Globus pallidus (tissue), 1 donor: ENCODE measurements at regions not wholly inside any gene's neighbourhood (a gene's known extent, or its start where the extent isn't known, plus 50 kb on each side); places are given as distances from the start of the nearest gene placed in this dataset.

Source experiments
- DNase-seq: peaks from one replicate; pipeline ENCODE4 v3.0.0-alpha.2; 2015; ENCODE audit warnings: low spot score

DNA sequence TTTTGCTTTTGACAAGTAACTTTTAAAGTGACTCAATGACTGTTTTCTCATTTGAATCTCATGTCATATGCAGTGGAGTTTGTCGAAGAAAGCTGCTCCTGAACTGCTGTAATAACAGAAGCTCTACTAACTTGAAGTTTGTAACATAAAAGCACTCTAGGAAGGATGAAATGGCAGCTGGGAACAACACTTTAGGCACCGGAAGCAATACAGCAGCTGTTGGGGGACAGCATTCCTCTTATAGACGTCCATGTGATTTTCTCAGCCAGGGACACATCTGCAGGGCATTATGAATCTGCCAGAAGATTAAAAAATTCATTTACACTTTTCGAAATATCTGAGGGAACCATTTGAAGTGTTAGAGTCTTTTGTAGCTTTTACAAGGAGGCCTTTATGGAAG lies 1035.8 kb downstream of the ADGRL3 start:
- no peak for DNase-seq

DNA sequence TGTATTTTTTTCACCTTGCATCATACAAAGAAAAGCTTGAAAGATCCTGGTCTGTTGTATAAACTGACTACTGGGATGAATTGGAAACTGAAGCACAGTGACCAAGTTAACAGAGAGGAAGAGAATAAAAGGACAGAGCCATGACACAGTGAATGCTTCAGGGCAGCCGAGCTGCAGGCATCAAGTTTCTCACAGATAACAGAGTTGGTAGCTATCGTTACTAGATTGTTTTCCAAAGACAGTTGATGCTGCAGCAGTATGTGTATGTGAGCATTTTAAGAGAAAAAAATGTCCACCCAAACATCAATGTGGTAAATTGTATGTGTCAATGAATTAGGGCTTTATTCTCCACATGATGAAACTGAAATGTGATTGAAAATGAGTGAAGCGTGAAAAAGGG lies 1032.7 kb downstream of the ADGRL3 start:
- DNase-seq = no peak

DNA sequence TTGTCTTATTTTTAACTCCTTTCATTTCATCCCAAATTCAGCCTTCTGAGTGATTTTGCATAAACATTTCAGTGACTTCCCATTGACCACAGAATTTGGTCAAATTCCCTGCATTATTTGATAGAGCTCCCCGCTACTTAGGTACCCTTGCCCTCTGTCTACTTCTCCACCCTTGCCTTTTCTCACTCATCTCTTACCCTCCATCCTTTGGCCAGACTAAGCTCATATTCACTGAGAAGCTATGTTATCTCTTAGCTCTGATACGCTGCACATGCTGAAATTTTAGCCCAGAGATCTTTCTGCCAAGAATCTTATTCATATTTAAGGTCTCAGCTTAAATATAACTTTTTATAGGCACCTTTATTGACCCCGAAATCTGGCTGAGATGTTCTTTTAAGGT lies 1031.9 kb downstream of the ADGRL3 start:
- no peak for DNase-seq

DNA sequence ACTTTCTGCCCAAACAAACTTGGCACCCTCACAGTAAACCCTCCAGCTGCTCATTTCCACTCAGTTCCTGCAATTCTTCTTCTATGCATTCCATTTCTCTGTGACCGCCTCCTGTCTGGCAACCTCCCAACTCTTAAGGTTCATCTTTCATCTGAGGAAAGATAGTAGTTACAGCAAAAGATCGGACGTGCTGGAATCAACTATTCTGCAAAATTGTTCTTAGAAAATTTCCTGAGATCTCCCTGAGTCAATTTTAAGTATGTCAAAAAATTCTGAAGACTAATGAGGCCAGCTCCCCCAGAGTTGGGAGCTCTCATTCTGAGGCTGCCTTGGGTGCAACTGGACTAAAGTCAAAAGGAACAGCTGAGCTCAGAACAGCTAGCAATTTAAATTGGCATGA lies 1026.0 kb downstream of the ADGRL3 start:
- DNase-seq = no peak

DNA sequence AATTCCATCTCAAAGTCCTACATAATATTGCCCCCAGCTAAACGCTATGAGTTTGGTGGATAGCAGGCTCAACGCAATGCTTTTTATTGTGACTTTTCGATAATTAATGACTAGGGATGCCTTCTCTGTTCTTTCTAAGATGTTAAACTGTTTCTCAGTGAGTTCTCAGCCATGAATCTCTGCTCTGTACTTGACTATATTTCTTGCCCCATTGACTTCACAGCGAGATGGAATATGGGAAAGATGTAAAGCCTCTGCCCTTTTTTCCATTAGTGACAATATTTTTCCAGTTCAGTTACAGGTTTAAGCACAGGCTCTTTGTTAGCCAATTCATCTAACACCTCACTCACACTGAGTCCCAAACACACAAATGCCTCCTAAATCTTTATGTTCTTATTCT lies 1022.0 kb downstream of the ADGRL3 start:
- DNase-seq = no peak

DNA sequence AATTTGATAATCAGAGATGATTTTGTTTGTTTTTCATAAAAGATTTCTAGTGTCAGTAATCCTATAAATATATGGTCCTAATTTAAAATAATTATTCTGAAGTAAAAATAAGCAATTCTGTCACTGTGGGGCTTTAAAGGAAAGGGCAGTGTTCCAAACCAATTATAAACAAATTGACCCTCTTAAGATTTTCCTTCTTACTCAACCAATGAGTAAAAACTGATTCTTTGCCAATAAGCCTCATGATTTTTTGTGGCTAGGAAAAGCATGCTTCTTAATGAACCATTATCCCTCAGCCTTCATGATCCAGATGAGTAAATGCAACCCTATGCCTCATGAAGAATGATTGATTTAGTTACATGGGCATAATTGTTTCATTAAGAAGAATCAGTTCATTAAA lies 1010.4 kb downstream of the ADGRL3 start:
- DNase-seq = no peak

DNA sequence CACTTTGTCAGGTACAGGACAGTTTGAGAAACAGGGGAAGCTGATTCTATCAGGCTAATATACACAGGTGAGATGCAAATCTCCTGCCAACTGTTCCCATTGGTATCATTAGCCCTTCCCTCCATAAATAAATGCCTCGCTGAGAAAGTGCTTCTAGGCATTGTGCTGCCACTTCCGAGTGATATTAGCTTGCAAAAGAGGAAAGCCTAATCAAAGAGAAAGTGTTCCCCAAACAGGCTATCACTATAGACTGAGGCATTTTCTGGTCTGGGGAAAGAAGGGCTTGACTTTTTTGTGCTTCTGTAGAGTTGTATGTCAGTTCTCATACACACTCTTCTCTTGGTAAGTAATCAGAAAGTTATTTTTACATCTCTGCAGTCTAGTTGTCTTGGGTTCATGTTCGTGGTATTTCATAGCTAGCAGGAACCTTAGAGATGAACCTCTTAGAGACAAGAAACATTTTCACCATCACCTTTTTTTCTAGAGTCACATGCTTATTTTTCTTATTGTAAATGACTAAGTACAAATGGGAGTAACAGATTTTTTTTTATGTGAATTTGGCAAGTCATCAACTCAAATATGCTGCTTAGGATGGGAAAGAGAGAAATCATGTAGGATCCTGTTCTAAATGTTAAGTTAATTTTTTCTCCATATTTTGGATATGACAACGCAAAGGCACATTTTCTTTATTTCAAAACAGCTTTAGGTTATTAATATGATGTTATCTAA lies 1009.8 kb downstream of the ADGRL3 start:
- DNase-seq = no peak

DNA sequence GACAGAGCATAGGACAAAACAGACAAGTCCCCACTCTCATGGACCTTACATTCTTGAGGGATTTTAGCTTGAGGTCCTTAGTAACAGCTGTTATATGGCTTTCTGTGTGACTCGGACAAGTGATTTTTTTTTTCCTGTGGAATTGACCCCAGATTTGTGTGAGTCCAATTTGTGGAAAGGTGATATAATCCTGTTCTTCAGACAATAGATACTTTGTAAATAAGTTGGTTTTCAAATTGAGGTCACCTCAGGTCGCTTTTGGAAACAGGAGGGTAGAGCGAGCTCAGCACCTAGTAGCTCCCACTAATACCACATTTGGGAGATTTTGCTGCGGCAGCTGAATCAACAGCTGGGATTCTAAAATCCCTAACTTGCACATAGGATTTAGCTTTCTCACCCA lies 1008.8 kb downstream of the ADGRL3 start:
- no peak for DNase-seq

DNA sequence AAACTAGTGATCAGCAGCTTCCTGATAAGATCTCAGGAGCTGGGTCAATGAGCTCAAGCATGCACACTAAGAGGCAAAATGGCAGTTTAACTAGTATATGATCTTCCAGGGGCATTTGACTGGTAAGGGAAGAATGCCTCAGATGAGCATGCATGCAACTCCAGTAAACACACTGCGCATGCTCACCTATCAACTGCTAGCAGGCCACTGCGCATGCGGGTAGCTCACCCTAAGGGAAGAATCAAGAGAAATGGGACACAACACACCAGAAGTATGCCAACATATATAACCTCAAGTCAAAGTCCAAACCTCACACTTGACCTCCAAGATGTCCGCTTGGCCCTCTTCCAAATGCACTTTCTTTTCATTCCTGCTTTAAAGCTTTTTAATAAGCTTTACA lies 1004.0 kb downstream of the ADGRL3 start:
- no peak for DNase-seq

DNA sequence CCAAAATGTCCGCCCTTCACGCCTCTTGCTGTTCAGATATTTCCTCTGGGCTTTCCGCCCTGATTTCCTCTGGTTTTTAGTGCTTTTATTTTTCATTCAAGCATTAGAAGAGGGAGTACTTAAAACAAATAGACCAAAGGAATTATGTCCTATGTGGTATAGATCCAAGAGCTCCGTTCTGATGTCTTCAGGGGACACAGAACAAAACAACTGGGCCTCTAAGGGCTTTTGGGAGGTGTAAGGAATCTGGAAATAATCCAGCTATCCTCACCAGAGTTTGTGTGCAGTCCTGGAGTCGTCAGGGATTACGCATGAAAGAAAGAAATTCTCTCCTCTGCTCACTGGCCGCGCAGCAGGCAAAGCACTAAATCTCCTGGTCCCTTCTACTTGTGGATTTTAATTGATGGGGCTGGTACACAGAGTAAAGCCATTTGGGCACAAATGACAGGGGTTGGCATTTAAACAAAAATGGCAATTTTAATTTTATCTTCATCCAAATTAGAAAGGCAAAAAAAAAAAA lies 999.2 kb downstream of the ADGRL3 start:
- no peak for DNase-seq

DNA sequence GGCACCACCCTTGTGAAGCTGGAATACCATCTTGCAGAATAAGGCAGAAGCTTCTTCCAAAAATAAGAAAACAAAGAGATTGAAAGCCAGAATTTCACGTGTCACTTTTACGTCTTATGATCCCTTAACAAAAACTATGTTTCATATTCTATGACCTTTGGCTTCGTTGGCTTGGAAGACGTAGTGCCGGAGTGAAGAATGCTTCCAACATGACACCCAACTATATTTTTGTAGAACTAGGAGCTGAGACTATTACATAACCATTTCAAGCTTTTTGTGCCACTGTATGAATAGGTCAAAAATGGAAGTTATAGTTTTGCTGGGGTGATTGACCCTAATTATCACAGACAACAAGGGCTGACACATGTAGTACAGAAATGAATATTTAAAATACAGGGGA lies 996.2 kb downstream of the ADGRL3 start:
- no peak for DNase-seq

DNA sequence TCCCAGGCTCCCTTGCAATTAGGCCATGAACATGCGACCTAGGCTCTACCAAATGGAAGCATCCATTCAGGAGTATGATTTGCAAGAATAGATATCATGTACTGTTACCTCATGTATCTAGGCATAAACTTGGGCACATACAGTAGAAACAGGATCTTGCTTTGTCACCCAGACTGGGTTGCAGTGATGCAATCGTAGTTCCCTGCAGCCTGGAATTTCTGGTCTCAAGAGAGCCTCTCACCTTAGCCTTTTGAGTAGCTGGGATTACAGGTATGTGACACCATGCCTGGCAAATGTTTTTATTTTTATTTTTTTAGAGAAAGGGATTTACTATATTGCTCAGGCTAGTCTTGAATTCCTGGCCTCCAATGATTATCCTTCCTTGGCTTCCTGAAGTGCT lies 994.2 kb downstream of the ADGRL3 start:
- DNase-seq = no peak

DNA sequence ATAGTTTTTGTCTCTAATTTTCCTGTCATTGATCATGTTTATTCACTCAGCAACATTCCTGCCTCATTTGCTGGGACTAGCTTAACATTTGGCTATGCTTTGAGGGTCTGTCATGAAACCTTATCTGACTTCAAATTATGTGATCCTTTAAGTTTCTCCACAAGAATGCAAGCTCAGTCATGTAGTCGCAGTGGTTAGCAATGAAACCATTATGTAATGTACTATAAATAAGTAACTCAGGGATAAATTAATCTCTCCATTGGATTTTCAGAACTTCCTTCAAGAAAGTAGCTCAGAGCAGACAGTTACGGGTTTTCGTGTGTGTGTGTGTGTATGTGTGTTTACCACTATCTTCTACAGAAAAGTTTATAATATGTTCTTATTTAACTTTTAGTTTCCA lies 993.6 kb downstream of the ADGRL3 start:
- DNase-seq = no peak

DNA sequence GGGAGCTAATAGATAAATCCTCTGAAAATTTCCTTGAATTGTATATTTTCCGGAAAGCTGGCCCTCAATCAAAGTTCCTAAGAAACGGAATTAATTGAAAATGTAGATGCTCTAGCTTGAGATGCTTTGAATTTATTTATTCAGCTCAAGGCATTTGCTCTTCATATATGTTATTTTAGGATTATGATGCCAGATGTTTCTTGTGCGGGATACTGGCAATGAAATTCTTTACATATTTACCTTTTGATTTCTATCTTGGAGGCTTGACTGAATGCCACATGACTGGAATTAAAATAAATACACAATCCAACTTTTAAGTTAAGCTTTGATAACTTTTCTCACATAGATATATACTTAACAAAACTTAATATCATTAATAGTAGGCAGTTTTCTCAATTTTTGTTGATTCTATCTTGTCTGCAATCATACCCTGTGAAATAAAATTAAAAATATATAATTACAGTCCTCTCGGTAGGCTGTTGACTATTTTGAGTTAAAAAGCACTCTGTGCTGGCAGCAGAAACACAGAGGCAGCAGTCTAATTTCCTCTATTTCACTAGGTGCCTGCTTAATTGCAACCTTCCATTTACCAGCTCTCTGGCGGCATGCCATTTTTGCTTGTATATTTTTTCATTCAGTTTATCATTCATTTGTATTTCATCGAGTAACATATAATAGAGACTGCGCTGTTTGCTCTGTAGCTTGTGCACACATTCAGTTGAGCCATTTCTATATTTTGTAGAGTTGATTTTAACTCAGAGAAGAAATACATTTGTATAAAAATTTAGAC lies 991.5 kb downstream of the ADGRL3 start:
- DNase-seq = no peak

DNA sequence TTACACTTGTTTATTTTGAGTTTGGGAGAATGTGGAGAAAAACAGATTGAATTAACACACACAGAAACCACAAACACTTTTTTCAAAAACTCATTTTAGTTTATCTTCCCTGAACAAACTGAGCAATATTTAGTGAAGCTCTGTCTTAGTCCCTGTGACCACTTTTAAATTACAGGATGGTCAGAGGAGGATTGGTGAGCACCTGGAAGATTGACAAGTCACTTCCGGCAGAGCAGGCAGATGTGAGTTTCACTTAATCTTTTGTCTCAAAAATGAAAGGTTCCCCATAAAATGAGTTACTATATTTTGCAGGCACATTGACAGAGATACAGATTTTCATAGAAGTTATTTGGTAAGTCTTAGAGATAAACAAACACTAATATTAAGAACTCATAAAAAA lies 970.1 kb downstream of the ADGRL3 start:
- DNase-seq = no peak

DNA sequence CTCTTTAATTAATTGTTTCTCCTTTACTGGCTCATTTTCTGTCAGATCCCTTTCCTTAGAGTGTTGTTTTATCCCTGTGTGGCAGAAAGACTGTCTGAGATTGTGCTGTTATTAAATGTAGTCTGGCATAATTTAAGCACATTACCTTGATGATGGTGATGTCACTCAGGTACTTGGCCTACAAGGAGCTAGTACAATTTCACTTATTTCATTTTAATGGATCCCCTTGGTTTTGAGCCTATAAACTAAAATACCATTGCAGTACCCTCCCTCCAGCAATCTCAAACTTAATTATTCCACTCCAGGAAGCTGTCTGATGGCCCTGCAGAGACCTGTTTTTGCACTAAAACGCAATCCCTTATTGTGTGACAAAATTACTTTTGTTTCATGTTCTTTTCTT lies 968.6 kb downstream of the ADGRL3 start:
- DNase-seq = no peak

DNA sequence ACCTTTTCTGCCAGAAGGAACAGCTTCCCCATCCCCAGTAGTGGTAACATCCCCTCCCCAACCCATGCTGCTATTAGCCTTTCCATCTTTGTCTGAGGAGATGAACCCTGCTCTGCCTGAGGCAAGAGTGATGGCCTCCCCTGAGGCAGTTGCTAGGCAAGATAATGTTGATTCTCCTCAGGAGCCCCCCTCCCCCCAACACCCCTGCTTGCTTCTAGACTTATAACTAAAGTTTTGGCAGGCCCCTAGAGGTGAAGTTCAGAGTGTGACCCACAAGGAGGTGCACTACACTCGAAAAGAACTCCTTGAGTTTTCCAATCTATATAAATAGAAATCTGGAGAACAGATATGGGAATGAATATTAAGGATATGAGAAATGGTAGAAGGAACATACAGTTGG lies 962.5 kb downstream of the ADGRL3 start:
- DNase-seq = no peak

DNA sequence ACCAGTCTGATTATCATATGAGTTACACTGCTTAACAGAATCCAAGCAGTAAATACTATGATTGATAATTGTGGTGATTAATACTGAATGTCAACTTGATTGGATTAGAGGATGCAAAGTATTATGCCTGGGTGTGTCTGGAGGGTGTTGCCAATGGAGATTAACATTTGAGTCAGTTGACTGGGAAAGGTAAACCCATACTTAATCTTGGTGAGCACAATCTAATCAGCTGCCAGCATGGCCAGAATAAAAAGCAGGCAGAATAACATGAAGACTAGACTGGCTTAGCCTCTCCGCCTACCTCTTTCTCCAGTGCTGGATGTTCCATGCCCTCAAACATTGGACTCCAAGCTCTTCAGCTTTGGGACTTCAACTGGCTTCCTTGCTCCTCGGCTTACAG lies 961.3 kb downstream of the ADGRL3 start:
- no peak for DNase-seq

DNA sequence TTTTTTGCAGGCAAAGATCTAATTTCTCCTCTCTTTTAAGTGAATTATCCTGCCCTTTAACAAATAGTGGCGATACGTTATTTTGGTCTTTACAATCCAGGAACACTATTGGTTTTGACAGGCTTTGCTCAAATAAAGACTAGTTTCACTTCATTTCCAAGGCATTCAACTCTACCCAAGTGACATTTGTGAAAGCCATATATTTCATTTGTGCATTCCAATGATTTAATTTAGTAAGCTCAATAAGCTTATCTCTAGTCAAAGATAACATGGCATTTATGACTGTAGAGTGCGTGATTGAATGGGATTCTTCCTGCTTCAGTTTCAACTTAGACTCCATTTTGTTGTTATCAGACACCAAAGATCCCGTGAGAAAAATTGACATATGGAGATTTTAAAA lies 959.8 kb downstream of the ADGRL3 start:
- no peak for DNase-seq

DNA sequence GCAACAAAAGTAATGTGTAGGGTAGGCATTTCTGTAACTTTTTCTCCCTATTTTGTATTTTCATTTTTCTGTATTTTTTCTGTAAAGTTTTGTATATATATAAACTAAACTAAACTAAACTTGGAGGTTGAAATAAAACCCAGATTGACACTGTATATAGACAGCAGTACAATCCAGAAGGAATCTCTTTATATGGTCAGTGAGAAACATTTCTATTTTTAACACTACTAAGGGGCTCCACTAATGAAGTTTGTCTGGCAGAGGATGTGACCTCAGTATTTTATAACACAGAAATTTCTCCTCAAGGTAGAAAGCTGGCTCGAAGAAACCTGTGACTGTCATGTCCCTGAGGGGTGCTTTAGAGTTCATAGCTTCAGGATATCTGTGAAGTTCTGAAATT lies 959.2 kb downstream of the ADGRL3 start:
- DNase-seq = no peak

DNA sequence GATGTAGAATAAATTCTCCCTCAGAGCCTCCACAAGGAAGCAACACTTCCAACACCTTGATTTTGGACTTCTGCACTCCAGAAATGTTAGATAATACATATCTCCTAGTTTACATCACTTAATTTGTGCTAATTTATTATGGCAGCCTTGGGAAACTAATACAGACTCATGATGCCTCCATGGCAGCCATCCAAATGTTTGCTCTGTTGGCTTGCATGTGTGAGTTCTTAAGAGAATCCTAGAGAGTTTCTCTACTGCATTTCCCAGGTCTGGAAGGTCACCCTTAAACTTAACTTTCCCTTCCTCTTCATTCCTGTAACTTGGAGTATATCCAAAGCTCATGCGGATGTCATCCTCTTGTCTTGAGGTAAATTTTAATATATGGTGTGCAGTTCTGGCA lies 956.1 kb downstream of the ADGRL3 start:
- DNase-seq = no peak

DNA sequence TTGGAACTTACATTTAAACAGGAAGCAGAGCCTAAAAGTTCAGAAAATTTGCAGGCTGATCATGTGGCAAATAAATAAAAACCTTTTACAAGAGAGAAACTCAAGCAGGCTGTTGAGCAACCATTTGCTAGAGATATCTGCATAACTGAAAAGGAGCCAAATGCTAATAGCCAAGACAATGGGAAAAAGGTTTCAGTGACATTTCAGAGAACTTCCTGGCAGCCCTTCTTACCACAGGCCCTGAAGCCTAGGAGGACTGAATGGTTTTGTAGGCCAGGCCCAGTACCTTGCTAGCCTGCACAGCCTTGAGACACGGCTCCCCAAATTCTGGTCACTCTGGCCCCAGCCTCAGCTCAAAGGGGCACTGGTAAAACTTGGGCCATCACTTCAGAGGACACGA lies 945.1 kb downstream of the ADGRL3 start:
- no peak for DNase-seq

DNA sequence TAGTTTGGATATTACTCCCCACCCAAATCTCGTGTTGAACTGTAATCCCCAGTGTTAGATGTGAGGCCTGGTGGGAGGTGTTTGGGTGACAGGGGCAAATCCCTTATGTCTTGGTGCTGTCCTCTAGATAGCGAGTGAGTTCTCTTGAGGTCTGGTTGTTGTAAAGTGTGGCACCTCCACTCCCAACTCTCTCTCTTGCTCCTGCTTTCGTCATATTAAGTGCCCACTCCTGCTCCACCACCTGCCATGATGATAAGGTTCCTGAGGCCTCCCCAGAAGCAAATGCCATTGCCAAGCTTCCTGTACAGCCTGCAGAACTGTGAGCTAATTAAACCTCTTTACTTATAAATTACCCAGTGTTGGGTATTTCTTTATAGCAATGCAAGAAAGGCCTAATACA lies 944.3 kb downstream of the ADGRL3 start:
- DNase-seq = no peak
